HEK293 (cell line): ENCODE measurements at regions not wholly inside any gene's neighbourhood (a gene's known extent, or its start where the extent isn't known, plus 50 kb on each side); places are given as distances from the start of the nearest gene placed in this dataset.

Experiments
- CTCF ChIA-PET: fragments of 350-600 bp; formaldehyde crosslinking; extraction: SDS; loops from one replicate; lab custom pipeline; 2021; ENCODE audit warnings: antibody characterized with exemption; lab: Yijun Ruan, JAX
- POLR2A ChIA-PET: fragments of 300-600 bp; formaldehyde crosslinking; extraction: SDS; loops from one replicate; lab custom pipeline; 2020; ENCODE audit warnings: antibody characterized with exemption, inconsistent platforms; lab: Yijun Ruan, JAX
- H3K27ac ChIP-seq: fragments of 200-500 bp; sonication (Bioruptor generic); 2 replicates; pipeline ENCODE4 v1.5.1; 2014; ENCODE audit warnings: low read depth, low read length, control low read depth, inconsistent platforms; ENCODE audit errors: extremely low read depth
- H3K36me3 ChIP-seq, 2 experiments: fragments of 200-500 bp in 1 of 2; sonication (Bioruptor generic) in 1 of 2; 1 replicate in 1 of 2; 2 replicates in 1 of 2; pipeline ENCODE4 v1.5.1; 2014 to 2017; ENCODE audit warnings: inconsistent platforms in 2 of 2, low read length in 2 of 2; ENCODE audit not compliant: control insufficient read depth in 2 of 2, insufficient read depth in 1 of 2
- H3K4me1 ChIP-seq: fragments of 200-500 bp; sonication (Bioruptor generic); 2 replicates; pipeline ENCODE4 v1.5.1; 2014; ENCODE audit warnings: mild to moderate bottlenecking, low read length, inconsistent platforms; ENCODE audit not compliant: control insufficient read depth, insufficient read depth
- H3K4me3 ChIP-seq: 2 replicates; pipeline ENCODE4 v1.5.1; 2011; ENCODE audit warnings: low read depth, mild to moderate bottlenecking, control low read depth, low read length, moderate library complexity
- H3K9me3 ChIP-seq: fragments of 200-500 bp; sonication (Bioruptor generic); 2 replicates; pipeline ENCODE4 v1.5.1; 2014; ENCODE audit warnings: low read depth, low read length, inconsistent platforms; ENCODE audit not compliant: control insufficient read depth, insufficient read depth
- GFI1B ChIP-seq: fragments of 450-650 bp; formaldehyde crosslinking; IDR thresholded peaks from 2 replicates; pipeline ENCODE4 v1.5.1; 2016; ENCODE audit warnings: missing biosample characterization, missing genetic modification characterization
- KLF10 ChIP-seq: fragments of 450-650 bp; IDR thresholded peaks from 2 replicates; pipeline ENCODE4 v1.5.1; 2018; ENCODE audit warnings: missing biosample characterization, mild to moderate bottlenecking, missing genetic modification characterization
- RBAK ChIP-seq: fragments of 450-650 bp; formaldehyde crosslinking; IDR thresholded peaks from 2 replicates; pipeline ENCODE4 v1.5.1; 2016; ENCODE audit warnings: missing biosample characterization, missing genetic modification characterization
- ZBTB8A ChIP-seq: fragments of 450-650 bp; formaldehyde crosslinking; IDR thresholded peaks from 2 replicates; pipeline ENCODE4 v1.5.1; 2016; ENCODE audit warnings: missing biosample characterization, missing genetic modification characterization
- ZFP69B ChIP-seq: fragments of 450-650 bp; formaldehyde crosslinking; IDR thresholded peaks from 2 replicates; pipeline ENCODE4 v1.5.1; 2016; ENCODE audit warnings: missing biosample characterization, missing genetic modification characterization
- ZNF155 ChIP-seq: fragments of 450-650 bp; formaldehyde crosslinking; IDR thresholded peaks from 2 replicates; pipeline ENCODE4 v1.5.1; 2016; ENCODE audit warnings: missing biosample characterization, missing genetic modification characterization
- ZNF19 ChIP-seq: fragments of 450-650 bp; formaldehyde crosslinking; IDR thresholded peaks from 2 replicates; pipeline ENCODE4; 2016; ENCODE audit warnings: missing biosample characterization, missing genetic modification characterization, low read depth
- ZNF362 ChIP-seq: fragments of 450-650 bp; formaldehyde crosslinking; IDR thresholded peaks from 2 replicates; pipeline ENCODE4 v1.5.1; 2016; ENCODE audit warnings: missing biosample characterization, missing genetic modification characterization
- ZNF426 ChIP-seq: fragments of 450-650 bp; formaldehyde crosslinking; IDR thresholded peaks from 2 replicates; pipeline ENCODE4 v1.5.1; 2017; ENCODE audit warnings: missing biosample characterization, missing genetic modification characterization, mild to moderate bottlenecking, inconsistent platforms, moderate library complexity
- ZNF530 ChIP-seq: fragments of 450-650 bp; formaldehyde crosslinking; IDR thresholded peaks from 2 replicates; pipeline ENCODE4 v1.5.1; 2016; ENCODE audit warnings: low read depth, missing biosample characterization, missing genetic modification characterization
- ZNF555 ChIP-seq: fragments of 450-650 bp; formaldehyde crosslinking; conservative IDR thresholded peaks from 2 replicates; pipeline ENCODE4 v1.5.1; 2017; ENCODE audit warnings: missing biosample characterization, mild to moderate bottlenecking, missing genetic modification characterization, inconsistent platforms
- ZNF677 ChIP-seq: fragments of 450-650 bp; IDR thresholded peaks from 2 replicates; pipeline ENCODE4 v1.5.0; 2018; ENCODE audit warnings: missing biosample characterization, mild to moderate bottlenecking, missing genetic modification characterization, moderate library complexity
- ZNF785 ChIP-seq: fragments of 450-650 bp; formaldehyde crosslinking; IDR thresholded peaks from 2 replicates; pipeline ENCODE4 v1.5.1; 2016; ENCODE audit warnings: missing biosample characterization, missing genetic modification characterization
- TF ChIP-seq, protein P1 (sequence below): fragments of 450-650 bp; formaldehyde crosslinking; IDR thresholded peaks from 2 replicates; pipeline ENCODE4 v1.5.1; 2016; ENCODE audit warnings: missing biosample characterization, missing genetic modification characterization, borderline replicate concordance
- TF ChIP-seq, protein P2 (sequence below): fragments of 450-650 bp; formaldehyde crosslinking; IDR thresholded peaks from 2 replicates; pipeline ENCODE4 v1.5.1; 2016; ENCODE audit warnings: missing biosample characterization, missing genetic modification characterization
- TF ChIP-seq, protein P3 (sequence below): fragments of 450-650 bp; formaldehyde crosslinking; IDR thresholded peaks from 2 replicates; pipeline ENCODE4; 2016; ENCODE audit warnings: missing biosample characterization, missing genetic modification characterization
- TF ChIP-seq, protein P4 (sequence below): fragments of 450-650 bp; formaldehyde crosslinking; IDR thresholded peaks from 2 replicates; pipeline ENCODE4 v1.5.1; 2016; ENCODE audit warnings: missing biosample characterization, missing genetic modification characterization
- TF ChIP-seq, protein P5 (sequence below): fragments of 450-650 bp; formaldehyde crosslinking; conservative IDR thresholded peaks from 2 replicates; pipeline ENCODE4 v1.5.1; 2016; ENCODE audit warnings: low read depth, missing biosample characterization, missing genetic modification characterization
- TF ChIP-seq, protein P6 (sequence below): IDR thresholded peaks from 2 replicates; pipeline ENCODE4 v1.6.1; 2011; ENCODE audit warnings: mild to moderate bottlenecking, low read depth, low read length, borderline replicate concordance

GRCh38 chrX:4762196-4762595 lies 1048.7 kb upstream of the PRKX start (continued):
- TF ChIP-seq, protein P1, sequence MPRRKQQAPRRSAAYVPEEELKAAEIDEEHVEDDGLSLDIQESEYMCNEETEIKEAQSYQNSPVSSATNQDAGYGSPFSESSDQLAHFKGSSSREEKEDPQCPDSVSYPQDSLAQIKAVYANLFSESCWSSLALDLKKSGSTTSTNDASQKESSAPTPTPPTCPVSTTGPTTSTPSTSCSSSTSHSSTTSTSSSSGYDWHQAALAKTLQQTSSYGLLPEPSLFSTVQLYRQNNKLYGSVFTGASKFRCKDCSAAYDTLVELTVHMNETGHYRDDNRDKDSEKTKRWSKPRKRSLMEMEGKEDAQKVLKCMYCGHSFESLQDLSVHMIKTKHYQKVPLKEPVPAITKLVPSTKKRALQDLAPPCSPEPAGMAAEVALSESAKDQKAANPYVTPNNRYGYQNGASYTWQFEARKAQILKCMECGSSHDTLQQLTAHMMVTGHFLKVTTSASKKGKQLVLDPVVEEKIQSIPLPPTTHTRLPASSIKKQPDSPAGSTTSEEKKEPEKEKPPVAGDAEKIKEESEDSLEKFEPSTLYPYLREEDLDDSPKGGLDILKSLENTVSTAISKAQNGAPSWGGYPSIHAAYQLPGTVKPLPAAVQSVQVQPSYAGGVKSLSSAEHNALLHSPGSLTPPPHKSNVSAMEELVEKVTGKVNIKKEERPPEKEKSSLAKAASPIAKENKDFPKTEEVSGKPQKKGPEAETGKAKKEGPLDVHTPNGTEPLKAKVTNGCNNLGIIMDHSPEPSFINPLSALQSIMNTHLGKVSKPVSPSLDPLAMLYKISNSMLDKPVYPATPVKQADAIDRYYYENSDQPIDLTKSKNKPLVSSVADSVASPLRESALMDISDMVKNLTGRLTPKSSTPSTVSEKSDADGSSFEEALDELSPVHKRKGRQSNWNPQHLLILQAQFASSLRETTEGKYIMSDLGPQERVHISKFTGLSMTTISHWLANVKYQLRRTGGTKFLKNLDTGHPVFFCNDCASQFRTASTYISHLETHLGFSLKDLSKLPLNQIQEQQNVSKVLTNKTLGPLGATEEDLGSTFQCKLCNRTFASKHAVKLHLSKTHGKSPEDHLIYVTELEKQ (tag by site-specific recombination), result no peak
- no peak for TF ChIP-seq ZFP69B (tag by site-specific recombination)
- TF ChIP-seq ZNF155, result no peak
- no peak for TF ChIP-seq ZNF677
- no peak for TF ChIP-seq RBAK

- Histone ChIP-seq H3K27ac (no peak overlapping the region), H3K4me1 (no peaks in the 10 kb centered on the region)
- TF ChIP-seq GFI1B (no peak), ZNF362 (tag by site-specific recombination) (no peak), ZBTB8A (no peak), ZNF530 (tag by site-specific recombination) (no peak), ZNF19 (no peak), KLF10 (no peak), ZNF426 (no peak), ZNF785 (no peak), ZNF555 (tag by site-specific recombination) (no peak), ZNF677 (no peak)
- TF ChIP-seq, protein P2, sequence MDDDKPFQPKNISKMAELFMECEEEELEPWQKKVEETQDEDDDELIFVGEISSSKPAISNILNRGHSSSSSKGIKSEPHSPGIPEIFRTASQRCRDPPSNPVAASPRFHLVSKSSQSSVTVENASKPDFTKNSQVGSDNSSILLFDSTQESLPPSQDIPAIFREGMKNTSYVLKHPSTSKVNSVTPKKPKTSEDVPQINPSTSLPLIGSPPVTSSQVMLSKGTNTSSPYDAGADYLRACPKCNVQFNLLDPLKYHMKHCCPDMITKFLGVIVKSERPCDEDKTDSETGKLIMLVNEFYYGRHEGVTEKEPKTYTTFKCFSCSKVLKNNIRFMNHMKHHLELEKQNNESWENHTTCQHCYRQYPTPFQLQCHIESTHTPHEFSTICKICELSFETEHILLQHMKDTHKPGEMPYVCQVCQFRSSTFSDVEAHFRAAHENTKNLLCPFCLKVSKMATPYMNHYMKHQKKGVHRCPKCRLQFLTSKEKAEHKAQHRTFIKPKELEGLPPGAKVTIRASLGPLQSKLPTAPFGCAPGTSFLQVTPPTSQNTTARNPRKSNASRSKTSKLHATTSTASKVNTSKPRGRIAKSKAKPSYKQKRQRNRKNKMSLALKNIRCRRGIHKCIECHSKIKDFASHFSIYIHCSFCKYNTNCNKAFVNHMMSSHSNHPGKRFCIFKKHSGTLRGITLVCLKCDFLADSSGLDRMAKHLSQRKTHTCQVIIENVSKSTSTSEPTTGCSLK, result no peak
- TF ChIP-seq, protein P3, sequence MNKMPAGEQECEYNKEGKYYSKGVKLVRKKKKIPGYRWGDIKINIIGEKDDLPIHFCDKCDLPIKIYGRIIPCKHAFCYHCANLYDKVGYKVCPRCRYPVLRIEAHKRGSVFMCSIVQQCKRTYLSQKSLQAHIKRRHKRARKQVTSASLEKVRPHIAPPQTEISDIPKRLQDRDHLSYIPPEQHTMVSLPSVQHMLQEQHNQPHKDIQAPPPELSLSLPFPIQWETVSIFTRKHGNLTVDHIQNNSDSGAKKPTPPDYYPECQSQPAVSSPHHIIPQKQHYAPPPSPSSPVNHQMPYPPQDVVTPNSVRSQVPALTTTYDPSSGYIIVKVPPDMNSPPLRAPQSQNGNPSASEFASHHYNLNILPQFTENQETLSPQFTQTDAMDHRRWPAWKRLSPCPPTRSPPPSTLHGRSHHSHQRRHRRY (tag by site-specific recombination), result no peak
- TF ChIP-seq, protein P4, sequence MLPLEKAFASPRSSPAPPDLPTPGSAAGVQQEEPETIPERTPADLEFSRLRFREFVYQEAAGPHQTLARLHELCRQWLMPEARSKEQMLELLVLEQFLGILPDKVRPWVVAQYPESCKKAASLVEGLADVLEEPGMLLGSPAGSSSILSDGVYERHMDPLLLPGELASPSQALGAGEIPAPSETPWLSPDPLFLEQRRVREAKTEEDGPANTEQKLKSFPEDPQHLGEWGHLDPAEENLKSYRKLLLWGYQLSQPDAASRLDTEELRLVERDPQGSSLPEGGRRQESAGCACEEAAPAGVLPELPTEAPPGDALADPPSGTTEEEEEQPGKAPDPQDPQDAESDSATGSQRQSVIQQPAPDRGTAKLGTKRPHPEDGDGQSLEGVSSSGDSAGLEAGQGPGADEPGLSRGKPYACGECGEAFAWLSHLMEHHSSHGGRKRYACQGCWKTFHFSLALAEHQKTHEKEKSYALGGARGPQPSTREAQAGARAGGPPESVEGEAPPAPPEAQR (tag by site-specific recombination), result no peak
- TF ChIP-seq, protein P5, sequence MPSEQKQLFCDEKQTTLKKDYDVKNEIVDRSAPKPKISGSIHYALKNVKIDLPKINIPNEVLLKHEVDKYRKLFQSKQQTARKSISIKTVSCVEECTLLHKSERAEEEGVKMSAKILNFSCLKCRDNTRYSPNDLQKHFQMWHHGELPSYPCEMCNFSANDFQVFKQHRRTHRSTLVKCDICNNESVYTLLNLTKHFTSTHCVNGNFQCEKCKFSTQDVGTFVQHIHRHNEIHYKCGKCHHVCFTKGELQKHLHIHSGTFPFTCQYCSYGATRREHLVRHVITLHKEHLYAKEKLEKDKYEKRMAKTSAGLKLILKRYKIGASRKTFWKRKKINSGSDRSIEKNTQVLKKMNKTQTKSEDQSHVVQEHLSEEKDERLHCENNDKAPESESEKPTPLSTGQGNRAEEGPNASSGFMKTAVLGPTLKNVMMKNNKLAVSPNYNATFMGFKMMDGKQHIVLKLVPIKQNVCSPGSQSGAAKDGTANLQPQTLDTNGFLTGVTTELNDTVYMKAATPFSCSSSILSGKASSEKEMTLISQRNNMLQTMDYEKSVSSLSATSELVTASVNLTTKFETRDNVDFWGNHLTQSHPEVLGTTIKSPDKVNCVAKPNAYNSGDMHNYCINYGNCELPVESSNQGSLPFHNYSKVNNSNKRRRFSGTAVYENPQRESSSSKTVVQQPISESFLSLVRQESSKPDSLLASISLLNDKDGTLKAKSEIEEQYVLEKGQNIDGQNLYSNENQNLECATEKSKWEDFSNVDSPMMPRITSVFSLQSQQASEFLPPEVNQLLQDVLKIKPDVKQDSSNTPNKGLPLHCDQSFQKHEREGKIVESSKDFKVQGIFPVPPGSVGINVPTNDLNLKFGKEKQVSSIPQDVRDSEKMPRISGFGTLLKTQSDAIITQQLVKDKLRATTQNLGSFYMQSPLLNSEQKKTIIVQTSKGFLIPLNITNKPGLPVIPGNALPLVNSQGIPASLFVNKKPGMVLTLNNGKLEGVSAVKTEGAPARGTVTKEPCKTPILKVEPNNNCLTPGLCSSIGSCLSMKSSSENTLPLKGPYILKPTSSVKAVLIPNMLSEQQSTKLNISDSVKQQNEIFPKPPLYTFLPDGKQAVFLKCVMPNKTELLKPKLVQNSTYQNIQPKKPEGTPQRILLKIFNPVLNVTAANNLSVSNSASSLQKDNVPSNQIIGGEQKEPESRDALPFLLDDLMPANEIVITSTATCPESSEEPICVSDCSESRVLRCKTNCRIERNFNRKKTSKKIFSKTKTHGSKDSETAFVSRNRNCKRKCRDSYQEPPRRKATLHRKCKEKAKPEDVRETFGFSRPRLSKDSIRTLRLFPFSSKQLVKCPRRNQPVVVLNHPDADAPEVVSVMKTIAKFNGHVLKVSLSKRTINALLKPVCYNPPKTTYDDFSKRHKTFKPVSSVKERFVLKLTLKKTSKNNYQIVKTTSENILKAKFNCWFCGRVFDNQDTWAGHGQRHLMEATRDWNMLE (tag by site-specific recombination), result no peak
- TF ChIP-seq, protein P6, sequence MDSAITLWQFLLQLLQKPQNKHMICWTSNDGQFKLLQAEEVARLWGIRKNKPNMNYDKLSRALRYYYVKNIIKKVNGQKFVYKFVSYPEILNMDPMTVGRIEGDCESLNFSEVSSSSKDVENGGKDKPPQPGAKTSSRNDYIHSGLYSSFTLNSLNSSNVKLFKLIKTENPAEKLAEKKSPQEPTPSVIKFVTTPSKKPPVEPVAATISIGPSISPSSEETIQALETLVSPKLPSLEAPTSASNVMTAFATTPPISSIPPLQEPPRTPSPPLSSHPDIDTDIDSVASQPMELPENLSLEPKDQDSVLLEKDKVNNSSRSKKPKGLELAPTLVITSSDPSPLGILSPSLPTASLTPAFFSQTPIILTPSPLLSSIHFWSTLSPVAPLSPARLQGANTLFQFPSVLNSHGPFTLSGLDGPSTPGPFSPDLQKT, result no peak
- TF ChIP-seq, all 188 proteins: peak for 0
- ChIA-PET CTCF (interaction anchor here (0.6 kb wide), 1 partner anchor 1515 kb away, joined by 3 read pairs; no protein-coding TSS in a partner anchor), POLR2A (no interaction called here)
- no peaks in the 10 kb centered on the region for H3K36me3 ChIP-seq
- H3K9me3 ChIP-seq, result no peaks in the 10 kb centered on the region
- no peak overlapping the region for H3K4me3 ChIP-seq
Measured at GRCh38 chrX:4754878-4755604, 1041.6 kb upstream of the PRKX start.
